ENCODE measurements at regions not wholly inside any gene's neighbourhood (a gene's known extent, or its start where the extent isn't known, plus 50 kb on each side); places are given as distances from the start of the nearest gene placed in this dataset.

DNA sequence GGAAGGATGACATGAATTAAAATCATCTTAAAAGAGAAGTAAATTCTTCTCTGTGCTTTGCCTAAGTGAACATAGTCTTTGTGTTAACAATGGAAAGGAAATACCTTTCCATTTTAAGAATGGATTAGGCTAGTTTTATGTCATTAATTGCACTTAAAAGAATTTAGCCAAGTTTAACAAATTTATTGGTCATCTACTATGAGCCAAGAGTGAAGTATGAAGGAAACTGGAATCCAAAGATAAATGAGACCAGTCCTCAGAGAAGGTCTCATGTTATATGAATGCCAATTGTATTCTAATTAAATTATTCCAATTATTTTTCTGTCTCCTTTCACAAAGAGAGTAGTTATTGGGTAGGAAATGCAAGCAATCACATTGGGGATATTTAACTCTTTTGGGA lies 741.3 kb upstream of the SOX9 start:
- TF ChIP-seq, protein P1, sequence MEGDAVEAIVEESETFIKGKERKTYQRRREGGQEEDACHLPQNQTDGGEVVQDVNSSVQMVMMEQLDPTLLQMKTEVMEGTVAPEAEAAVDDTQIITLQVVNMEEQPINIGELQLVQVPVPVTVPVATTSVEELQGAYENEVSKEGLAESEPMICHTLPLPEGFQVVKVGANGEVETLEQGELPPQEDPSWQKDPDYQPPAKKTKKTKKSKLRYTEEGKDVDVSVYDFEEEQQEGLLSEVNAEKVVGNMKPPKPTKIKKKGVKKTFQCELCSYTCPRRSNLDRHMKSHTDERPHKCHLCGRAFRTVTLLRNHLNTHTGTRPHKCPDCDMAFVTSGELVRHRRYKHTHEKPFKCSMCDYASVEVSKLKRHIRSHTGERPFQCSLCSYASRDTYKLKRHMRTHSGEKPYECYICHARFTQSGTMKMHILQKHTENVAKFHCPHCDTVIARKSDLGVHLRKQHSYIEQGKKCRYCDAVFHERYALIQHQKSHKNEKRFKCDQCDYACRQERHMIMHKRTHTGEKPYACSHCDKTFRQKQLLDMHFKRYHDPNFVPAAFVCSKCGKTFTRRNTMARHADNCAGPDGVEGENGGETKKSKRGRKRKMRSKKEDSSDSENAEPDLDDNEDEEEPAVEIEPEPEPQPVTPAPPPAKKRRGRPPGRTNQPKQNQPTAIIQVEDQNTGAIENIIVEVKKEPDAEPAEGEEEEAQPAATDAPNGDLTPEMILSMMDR (IDR thresholded peaks at IDR 0.05; ENCODE audit: insufficient read depth, low read depth, low read length, missing control alignments), result no peak
- DNase-seq (ENCODE audit: low read depth), result no peak
- no peak overlapping the region for H3K4me3 ChIP-seq (ENCODE audit: low read length)

DNA sequence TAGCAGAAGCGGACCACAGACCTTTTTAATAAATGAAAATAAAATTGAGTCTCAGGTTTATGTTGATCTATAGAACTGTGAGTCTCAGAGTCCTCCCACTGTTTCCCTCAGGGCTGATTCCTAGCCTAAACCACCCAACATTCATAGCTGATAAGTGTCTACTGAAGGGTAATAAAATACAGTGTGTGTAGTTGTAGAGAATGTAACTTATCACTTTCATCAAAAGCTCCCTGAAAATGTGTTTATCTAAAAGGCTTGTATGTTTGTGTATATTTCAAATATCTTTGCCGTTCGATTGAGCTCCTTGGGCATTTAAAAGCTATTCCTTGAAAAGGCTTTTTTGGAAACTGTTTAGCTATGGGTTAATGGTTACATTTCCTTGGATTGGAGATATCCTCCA lies 740.3 kb upstream of the SOX9 start:
- TF ChIP-seq, protein P1 (IDR thresholded peaks at IDR 0.05; ENCODE audit: insufficient read depth, low read depth, low read length, missing control alignments), result no peak
- H3K4me3 ChIP-seq (ENCODE audit: low read length), result no peak overlapping the region
- no peak for DNase-seq (ENCODE audit: low read depth)

DNA sequence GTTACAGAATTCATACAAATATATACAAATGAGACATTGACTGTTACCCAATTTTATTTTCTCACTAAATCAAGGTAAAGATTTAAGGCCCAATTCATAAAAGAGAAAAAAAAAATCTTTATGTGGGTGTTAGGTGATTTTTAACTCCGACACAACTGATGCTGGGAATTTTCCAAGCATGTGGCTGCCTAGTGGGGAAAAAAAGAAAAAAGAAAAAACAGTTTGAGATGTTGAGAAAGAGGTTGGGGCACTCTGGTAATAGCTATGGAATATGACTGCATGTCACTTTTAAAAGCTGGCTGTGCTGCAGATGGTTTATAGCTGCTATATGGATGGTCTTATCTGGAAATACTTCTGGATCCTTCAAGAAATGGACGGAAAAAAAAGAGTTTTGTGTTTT lies 739.9 kb upstream of the SOX9 start:
- DNase-seq (ENCODE audit: low read depth), result no peak
- no peak overlapping the region for H3K4me3 ChIP-seq (ENCODE audit: low read length)
- TF ChIP-seq, protein P1 (IDR thresholded peaks at IDR 0.05; ENCODE audit: insufficient read depth, low read depth, low read length, missing control alignments), result no peak

DNA sequence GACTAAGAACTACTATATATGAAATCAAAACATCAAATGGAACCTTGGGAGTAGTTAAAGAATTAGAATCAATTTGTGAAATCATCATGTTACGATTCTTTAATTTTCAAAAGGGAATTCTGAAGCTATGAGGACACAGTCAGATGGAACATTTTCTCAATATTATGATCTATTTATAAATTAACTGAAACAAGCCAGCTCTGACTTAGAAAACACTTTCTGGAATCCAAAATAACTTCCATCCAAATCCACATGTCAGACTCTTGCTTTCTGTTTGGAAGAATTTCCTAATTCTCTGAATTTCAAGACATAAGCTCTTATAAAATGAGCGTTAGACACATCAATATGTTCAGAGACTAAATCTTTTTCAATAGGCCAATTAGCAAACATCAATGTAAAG lies 737.7 kb upstream of the SOX9 start:
- H3K4me3 ChIP-seq (ENCODE audit: low read length), result no peak overlapping the region
- no peak for DNase-seq (ENCODE audit: low read depth)
- TF ChIP-seq, protein P1 (IDR thresholded peaks at IDR 0.05; ENCODE audit: insufficient read depth, low read depth, low read length, missing control alignments), result no peak

DNA sequence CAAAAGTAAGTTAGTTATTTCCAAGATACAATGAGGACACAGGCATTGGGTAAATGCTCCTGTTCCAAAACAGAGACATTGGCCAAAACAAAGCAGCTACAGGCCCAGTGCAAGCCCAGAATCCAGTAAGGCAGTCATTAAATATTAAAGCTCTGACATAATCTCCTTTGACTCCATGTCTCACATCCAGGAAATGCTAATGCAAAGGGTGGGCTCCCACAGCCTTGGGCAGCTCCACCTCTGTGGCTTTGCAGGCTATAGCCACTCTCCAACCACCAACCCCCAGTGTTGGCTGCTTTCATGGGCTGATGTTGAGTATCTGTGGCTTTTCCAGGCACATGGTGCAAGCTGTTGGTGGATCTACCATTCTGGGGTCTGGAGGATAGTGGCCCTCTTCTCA lies 733.4 kb upstream of the SOX9 start:
- TF ChIP-seq, protein P1 (IDR thresholded peaks at IDR 0.05; ENCODE audit: insufficient read depth, low read depth, low read length, missing control alignments), result no peak

DNA sequence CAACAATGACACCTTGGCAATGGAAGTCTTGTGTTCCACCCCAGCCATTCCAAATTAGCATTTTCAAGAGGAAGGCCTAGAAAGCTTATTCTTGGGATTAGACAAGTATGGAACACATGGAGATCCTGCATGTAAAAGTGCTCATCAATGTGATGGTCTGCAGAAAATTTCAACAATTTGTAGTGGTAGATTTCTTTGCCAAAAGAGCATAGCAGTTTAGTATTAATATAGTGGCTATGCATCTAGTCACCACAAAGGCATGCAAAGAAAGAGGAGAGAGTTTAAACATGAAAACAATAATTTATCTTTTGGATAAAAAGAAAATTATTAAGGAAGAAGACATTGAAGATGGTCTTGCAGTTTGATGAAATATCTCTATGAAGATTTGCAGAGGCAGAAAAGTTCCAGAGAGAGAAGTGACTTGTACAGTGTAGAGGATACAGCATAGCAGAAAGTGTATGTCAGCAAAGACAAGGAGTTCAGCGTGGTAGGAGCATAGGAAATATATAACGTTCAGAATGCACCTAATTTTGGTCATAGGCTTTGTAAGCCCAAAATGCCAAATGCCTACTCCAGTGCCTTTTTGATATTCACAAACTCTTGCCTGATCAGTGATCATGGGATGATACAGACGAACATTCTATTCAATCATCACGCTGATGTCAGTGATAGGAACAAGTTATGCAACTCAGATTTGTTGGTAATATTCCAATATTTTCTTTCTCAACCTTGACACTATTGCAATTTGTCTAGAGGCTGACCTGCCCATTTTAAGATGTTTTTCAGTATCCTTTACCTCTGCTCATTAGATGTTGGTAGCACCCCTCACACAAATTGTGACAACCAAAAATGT lies 727.9 kb upstream of the SOX9 start:
- TF ChIP-seq, protein P1 (IDR thresholded peaks at IDR 0.05; ENCODE audit: insufficient read depth, low read depth, low read length, missing control alignments), result no peak
- no peak overlapping the region for H3K4me3 ChIP-seq (ENCODE audit: low read length)
- DNase-seq (ENCODE audit: low read depth), result peak; percentile 51

More for the DNA sequence above, 733.4 kb upstream of the SOX9 start:
- H3K4me3 ChIP-seq (ENCODE audit: low read length), result no peak overlapping the region
- no peak for DNase-seq (ENCODE audit: low read depth)

DNA sequence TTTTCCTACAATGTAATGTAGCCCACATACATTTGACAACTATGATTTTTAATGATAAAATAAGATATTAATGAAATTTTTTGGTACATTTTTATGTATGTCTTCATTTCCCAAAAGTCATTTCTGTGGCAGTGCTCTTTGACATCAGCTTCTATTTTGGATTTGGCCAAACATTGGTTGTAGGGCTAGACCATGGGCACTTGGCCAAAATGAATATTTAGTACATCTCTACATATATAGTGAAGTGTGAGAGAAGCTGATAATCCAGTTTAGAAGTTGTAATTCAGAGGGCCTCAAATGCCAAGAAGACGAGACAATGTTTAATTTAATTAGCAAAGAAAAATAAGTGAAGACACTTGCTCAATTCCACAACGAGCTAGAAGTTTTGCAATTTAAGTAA lies 724.9 kb upstream of the SOX9 start:
- TF ChIP-seq, protein P1 (IDR thresholded peaks at IDR 0.05; ENCODE audit: insufficient read depth, low read depth, low read length, missing control alignments), result no peak
- DNase-seq (ENCODE audit: low read depth), result no peak
- no peak overlapping the region for H3K4me3 ChIP-seq (ENCODE audit: low read length)
